Panc1 (cell line): ENCODE measurements at regions not wholly inside any gene's neighbourhood (a gene's known extent, or its start where the extent isn't known, plus 50 kb on each side); places are given as distances from the start of the nearest gene placed in this dataset.

Experiments used
- ATAC-seq: fragments of 200-7000 bp; cut with Tn5 transposase; 2 replicates; pipeline ENCODE4 v1.9.1; 2020; ENCODE audit warnings: mild to moderate bottlenecking, moderate library complexity
- BruUV-seq: library from RNA; stranded (reverse); fragments of 400-500 nt; replicated peaks from 2 replicates; lab custom pipeline; 2021; lab: Mats Ljungman, UMichigan
- CTCF ChIA-PET: fragments of 300-600 bp; sonication (Branson Sonifier 250); formaldehyde crosslinking; loops from one replicate; lab custom pipeline; 2022; ENCODE audit warnings: antibody characterized with exemption; lab: Charles Lee
- POLR2A ChIA-PET: fragments of 300-600 bp; sonication (Branson Sonifier 250); formaldehyde crosslinking; loops from one replicate; lab custom pipeline; 2022; ENCODE audit warnings: antibody characterized with exemption; lab: Charles Lee
- DNase-seq: peaks from one replicate; pipeline ENCODE4 v3.0.0-alpha.2; 2010; ENCODE audit warnings: low read depth, low spot score
- H3K27ac ChIP-seq: 2 replicates; pipeline ENCODE4 v1.5.1; 2011; ENCODE audit warnings: mild to moderate bottlenecking, low read length, inconsistent platforms
- H3K27me3 ChIP-seq: fragments of 200-500 bp; sonication (Bioruptor generic); 2 replicates; pipeline ENCODE4 v1.6.0; 2014; ENCODE audit warnings: low read length, inconsistent platforms; ENCODE audit not compliant: control insufficient read depth, insufficient read depth
- H3K36me3 ChIP-seq: fragments of 200-500 bp; sonication (Bioruptor generic); 2 replicates; pipeline ENCODE4 v1.5.1; 2014; ENCODE audit warnings: inconsistent platforms, mild to moderate bottlenecking, low read length, moderate library complexity; ENCODE audit not compliant: control insufficient read depth, insufficient read depth
- H3K4me1 ChIP-seq: 2 replicates; pipeline ENCODE4 v1.5.1; 2011; ENCODE audit warnings: inconsistent platforms, mild to moderate bottlenecking, low read length, moderate library complexity; ENCODE audit not compliant: control insufficient read depth, insufficient read depth
- H3K4me3 ChIP-seq, 2 experiments: 2 replicates each; pipeline ENCODE4 v1.5.1; 2011 to 2012; ENCODE audit warnings: low read depth in 2 of 2, low read length in 2 of 2, mild to moderate bottlenecking in 2 of 2, inconsistent platforms in 1 of 2, moderate library complexity in 1 of 2
- H3K9me3 ChIP-seq: fragments of 200-500 bp; sonication (Bioruptor generic); 2 replicates; pipeline ENCODE4 v1.5.1; 2014; ENCODE audit warnings: low read depth, mild to moderate bottlenecking, inconsistent platforms, low read length, moderate library complexity; ENCODE audit not compliant: control insufficient read depth, insufficient read depth
- POLR2AphosphoS5 ChIP-seq: IDR thresholded peaks from 2 replicates; pipeline ENCODE4 v1.6.1; 2012; ENCODE audit warnings: mild to moderate bottlenecking, low read depth, low read length, moderate library complexity
- SIN3A ChIP-seq: IDR thresholded peaks from 2 replicates; pipeline ENCODE4 v1.6.1; 2012; ENCODE audit warnings: low read depth, mild to moderate bottlenecking, low read length, moderate library complexity, borderline replicate concordance; ENCODE audit not compliant: insufficient read depth
- TCF7L2 ChIP-seq: IDR thresholded peaks from 2 replicates; pipeline ENCODE4 v1.6.1; 2011; ENCODE audit warnings: mild to moderate bottlenecking, low read depth, low read length, inconsistent platforms
- in situ Hi-C: cut with HindIII; loops from 2 replicates; pipeline ENCODE4 v1.10.0; 2016; ENCODE audit warnings: low sequenced_read_pairs, low pct_unique_long_range_greater_than_20kb
- intact Hi-C: fragments of 100-400 bp; cut with micrococcal nuclease; formaldehyde crosslinking; loops from one replicate; pipeline ENCODE4 v1.10.0; 2022; ENCODE audit not compliant: unreplicated experiment
- TF ChIP-seq, protein P1 (sequence below): fragments of 450-650 bp; IDR thresholded peaks from 2 replicates; pipeline ENCODE4 v1.5.1; 2017; ENCODE audit warnings: mild to moderate bottlenecking
- TF ChIP-seq, protein P2 (sequence below), 2 experiments: IDR thresholded peaks; 2 replicates each; pipeline ENCODE4 v1.6.1; 2011 to 2012; ENCODE audit warnings: low read depth in 2 of 2, control low read depth in 1 of 2, low read length in 1 of 2, mild to moderate bottlenecking in 1 of 2, moderate library complexity in 1 of 2; ENCODE audit not compliant: insufficient read depth in 1 of 2

DNA sequence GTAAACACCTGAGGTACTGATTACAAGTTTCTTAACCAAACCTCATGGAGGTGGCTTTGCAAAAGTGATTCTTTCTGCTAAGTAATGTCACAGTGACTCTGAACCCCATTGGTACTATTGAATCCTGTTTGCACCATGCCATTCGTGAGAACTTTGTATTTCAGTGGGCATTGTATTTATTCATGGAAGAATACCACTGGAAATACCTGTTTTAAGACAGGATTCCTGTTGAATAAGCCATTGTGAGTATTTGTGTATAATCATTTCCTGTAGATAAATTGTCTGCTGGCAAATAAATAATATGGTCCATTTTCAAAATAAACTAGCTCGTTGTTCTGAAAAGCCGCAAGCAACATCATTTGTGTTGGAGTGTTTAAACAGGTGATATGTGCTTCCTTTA is 136.4 kb upstream of the GUCY1A1 start:
- intact Hi-C loops (no loop called here), in situ Hi-C loops (no loop called here)
- no peaks in the 10 kb centered on the region for H3K4me1 ChIP-seq
- ChIA-PET CTCF (no interaction called here), POLR2A (no interaction called here)
- H3K27ac ChIP-seq, result no peak overlapping the region
- TF ChIP-seq, protein P1, sequence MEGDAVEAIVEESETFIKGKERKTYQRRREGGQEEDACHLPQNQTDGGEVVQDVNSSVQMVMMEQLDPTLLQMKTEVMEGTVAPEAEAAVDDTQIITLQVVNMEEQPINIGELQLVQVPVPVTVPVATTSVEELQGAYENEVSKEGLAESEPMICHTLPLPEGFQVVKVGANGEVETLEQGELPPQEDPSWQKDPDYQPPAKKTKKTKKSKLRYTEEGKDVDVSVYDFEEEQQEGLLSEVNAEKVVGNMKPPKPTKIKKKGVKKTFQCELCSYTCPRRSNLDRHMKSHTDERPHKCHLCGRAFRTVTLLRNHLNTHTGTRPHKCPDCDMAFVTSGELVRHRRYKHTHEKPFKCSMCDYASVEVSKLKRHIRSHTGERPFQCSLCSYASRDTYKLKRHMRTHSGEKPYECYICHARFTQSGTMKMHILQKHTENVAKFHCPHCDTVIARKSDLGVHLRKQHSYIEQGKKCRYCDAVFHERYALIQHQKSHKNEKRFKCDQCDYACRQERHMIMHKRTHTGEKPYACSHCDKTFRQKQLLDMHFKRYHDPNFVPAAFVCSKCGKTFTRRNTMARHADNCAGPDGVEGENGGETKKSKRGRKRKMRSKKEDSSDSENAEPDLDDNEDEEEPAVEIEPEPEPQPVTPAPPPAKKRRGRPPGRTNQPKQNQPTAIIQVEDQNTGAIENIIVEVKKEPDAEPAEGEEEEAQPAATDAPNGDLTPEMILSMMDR, result no peak
- TF ChIP-seq TCF7L2 (no peak), POLR2AphosphoS5 (no peak), SIN3A (no peak)
- TF ChIP-seq, protein P2, sequence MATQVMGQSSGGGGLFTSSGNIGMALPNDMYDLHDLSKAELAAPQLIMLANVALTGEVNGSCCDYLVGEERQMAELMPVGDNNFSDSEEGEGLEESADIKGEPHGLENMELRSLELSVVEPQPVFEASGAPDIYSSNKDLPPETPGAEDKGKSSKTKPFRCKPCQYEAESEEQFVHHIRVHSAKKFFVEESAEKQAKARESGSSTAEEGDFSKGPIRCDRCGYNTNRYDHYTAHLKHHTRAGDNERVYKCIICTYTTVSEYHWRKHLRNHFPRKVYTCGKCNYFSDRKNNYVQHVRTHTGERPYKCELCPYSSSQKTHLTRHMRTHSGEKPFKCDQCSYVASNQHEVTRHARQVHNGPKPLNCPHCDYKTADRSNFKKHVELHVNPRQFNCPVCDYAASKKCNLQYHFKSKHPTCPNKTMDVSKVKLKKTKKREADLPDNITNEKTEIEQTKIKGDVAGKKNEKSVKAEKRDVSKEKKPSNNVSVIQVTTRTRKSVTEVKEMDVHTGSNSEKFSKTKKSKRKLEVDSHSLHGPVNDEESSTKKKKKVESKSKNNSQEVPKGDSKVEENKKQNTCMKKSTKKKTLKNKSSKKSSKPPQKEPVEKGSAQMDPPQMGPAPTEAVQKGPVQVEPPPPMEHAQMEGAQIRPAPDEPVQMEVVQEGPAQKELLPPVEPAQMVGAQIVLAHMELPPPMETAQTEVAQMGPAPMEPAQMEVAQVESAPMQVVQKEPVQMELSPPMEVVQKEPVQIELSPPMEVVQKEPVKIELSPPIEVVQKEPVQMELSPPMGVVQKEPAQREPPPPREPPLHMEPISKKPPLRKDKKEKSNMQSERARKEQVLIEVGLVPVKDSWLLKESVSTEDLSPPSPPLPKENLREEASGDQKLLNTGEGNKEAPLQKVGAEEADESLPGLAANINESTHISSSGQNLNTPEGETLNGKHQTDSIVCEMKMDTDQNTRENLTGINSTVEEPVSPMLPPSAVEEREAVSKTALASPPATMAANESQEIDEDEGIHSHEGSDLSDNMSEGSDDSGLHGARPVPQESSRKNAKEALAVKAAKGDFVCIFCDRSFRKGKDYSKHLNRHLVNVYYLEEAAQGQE (IDR thresholded peaks at IDR 0.05; ENCODE audit: insufficient read depth in 1 of 2, low read depth in 2 of 2, low read length in 1 of 2), result no peak
- no peaks in the 10 kb centered on the region for H3K36me3 ChIP-seq
- no TSS peak for BruUV-seq
- H3K9me3 ChIP-seq, result no peaks in the 10 kb centered on the region
- ATAC-seq, result no peak
- H3K27me3 ChIP-seq, result no peaks in the 10 kb centered on the region
- DNase-seq, result no peak
- H3K4me3 ChIP-seq, result no peak overlapping the region

DNA sequence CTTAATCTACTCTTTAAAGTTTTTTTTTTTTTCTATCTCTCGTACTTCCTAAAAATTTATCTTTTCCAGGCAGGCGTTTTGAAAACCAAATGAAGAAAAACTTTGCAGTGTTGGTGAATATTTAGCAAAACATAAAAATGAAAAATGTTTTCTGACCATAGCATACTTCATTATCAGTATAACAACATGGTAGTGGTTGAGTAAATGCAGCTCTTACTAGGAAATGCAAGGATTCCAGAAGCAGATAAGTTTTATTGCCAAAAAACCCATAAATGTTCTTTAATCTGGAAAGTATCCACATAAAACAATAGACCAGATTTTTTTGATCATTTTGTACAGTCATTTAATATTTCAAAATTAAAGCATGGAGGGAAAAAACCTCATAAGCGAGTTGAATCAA is 136.9 kb upstream of the GUCY1A1 start:
- no peaks in the 10 kb centered on the region for H3K27me3 ChIP-seq
- no peaks in the 10 kb centered on the region for H3K9me3 ChIP-seq
- H3K4me1 ChIP-seq, result no peaks in the 10 kb centered on the region
- no peak overlapping the region for H3K27ac ChIP-seq
- in situ Hi-C loops, result no loop called here
- no TSS peak for BruUV-seq
- POLR2A ChIA-PET, result no interaction called here
- no peak overlapping the region for H3K4me3 ChIP-seq
- CTCF ChIA-PET, result no interaction called here
- ATAC-seq (no peak), DNase-seq (no peak)
- no peaks in the 10 kb centered on the region for H3K36me3 ChIP-seq
- TF ChIP-seq, protein P1, result no peak
- TF ChIP-seq SIN3A, result no peak
- TF ChIP-seq, protein P2 (IDR thresholded peaks at IDR 0.05; ENCODE audit: insufficient read depth in 1 of 2, low read depth in 2 of 2, low read length in 1 of 2), result no peak
- no peak for TF ChIP-seq POLR2AphosphoS5
- no peak for TF ChIP-seq TCF7L2
- intact Hi-C loops, result no loop called here
